ENCODE measurements at regions not wholly inside any gene's neighbourhood (a gene's known extent, or its start where the extent isn't known, plus 50 kb on each side); places are given as distances from the start of the nearest gene placed in this dataset.

DNA sequence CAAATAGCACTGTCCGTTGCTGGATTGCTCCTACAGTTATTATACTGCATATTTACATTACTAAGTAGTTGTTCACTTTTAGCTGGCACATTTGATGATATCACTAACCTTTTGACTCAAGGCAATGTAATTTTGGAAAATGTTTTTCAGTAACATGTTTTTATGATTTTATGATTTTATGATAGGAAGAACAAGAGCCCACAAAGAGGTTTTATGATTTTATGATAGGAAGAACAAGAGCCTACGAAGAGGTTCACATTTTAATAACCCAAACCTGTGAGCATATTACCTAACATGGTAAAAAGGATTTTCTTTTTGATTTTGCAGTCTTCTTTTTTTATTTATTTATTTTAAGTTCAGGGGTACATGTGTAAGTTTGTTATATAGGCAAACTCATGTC is 172.3 kb upstream of the TPM1 start:
- TF ChIP-seq CTCF (conservative IDR thresholded peaks at IDR 0.05) (no peak), ZFX (IDR thresholded peaks at IDR 0.05) (no peak)
